HG03521 (cell line): ENCODE measurements at regions not wholly inside any gene's neighbourhood (a gene's known extent, or its start where the extent isn't known, plus 50 kb on each side); places are given as distances from the start of the nearest gene placed in this dataset.
"Not testable (repeated sequence)": the region's sequence is repeated elsewhere in the genome, so short reads cannot be mapped to it uniquely, and the experiment has no call there.

ENCODE experiments used
- ATAC-seq: cut with Tn5 transposase; IDR thresholded peaks from one replicate; pipeline ENCODE4 v1.9.1; 2021; ENCODE audit warnings: mild to moderate bottlenecking, moderate library complexity; ENCODE audit not compliant: unreplicated experiment

- ATAC-seq, result no peak
These were observed 111.7 kb downstream of the RTP5 start for GRCh38 chr2:241981076-241981700.

DNA sequence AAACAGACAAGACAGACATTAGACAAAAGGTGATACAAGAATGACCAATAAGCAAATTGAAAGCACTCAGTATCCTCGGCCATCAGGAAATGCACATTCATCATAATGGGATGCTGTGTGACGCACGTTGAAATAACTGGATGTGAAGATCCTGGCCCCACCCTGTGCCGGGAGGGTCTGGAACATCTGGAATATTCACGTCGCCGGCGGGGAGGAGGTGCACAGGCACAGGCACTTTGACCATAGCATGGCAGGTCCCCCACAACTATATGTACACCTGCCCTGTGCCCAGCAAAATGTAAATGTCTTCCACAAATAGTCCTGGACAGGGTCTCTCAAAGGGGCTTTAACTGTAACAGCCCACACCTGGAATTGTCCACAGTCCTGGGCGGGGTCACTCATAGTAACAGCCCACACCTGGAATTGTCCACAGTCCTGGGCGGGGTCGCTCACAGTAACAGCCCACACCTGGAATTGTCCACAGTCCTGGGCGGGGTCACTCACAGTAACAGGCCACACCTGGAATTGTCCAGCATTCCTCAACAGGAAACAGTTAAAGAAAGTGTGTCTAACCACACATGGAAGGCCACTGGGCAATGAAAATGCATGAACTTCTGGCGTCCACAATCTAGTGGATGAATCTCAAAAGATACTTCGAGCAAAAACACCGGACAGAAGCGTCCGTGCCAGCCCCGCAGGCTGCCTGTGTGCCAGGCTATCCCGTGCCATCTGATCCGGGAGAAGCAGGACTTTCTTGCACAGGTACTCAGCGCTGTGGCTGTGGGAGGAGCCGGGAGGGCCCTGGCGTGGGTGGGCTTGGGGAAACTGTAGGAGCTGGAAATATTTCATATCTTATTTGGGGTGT is 113.4 kb downstream of the RTP5 start:
- no peak for ATAC-seq

DNA sequence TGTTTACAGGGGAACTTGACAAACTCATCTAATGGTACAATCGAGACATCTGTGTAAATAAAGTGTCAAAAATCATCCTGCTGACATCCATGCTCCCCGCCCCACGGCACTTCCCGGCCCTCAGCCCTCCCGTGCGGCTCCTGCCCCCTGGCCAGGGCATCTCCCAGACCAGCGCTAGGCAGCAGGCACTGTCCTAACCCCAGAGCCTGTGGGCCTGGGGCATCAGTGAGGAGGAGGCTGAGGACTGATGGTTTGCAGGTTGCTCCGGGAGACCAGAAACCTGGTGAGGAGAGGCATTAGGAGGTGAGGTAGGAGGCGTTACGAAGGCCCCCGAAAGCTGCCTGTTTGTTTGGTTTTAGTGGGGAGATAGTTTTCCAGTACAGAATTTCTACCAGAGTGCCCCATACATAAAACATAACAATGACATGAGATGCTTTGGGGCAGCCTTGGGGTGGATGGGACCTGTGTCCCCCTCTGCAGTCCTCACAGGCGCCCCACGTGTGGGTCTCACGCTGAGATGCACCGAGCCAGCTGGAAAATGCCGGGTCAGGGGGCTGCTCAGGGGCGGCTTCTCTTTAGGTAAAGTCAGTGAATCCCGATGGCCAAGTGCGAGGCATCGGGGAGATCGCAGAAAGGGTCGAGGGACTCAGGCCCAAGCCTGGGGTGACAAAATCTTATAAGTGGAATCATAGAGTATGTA is 114.2 kb downstream of the RTP5 start:
- no peak for ATAC-seq

GRCh38 chr2:241984271-241984655 is 114.7 kb downstream of the RTP5 start:
- ATAC-seq, result no peak

DNA sequence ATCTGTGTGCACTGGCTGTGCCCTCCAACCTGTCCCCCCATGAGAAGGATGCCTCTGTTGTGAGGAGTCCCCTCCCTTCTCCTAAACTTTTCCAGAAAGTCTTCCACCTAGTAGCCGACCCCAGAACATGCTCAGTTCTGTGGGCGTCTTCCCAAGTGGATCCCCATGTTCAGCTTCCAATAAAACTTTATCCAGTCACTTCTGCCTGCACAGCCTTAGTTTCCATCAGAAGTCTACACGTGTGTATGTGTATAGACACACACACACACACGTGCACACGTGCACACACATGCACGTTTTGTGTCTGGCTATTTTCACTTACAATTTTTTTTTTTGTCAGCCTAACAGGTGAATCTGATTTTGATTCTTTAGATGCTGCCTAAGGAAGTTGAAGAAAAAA is 115.1 kb downstream of the RTP5 start:
- no peak for ATAC-seq

DNA sequence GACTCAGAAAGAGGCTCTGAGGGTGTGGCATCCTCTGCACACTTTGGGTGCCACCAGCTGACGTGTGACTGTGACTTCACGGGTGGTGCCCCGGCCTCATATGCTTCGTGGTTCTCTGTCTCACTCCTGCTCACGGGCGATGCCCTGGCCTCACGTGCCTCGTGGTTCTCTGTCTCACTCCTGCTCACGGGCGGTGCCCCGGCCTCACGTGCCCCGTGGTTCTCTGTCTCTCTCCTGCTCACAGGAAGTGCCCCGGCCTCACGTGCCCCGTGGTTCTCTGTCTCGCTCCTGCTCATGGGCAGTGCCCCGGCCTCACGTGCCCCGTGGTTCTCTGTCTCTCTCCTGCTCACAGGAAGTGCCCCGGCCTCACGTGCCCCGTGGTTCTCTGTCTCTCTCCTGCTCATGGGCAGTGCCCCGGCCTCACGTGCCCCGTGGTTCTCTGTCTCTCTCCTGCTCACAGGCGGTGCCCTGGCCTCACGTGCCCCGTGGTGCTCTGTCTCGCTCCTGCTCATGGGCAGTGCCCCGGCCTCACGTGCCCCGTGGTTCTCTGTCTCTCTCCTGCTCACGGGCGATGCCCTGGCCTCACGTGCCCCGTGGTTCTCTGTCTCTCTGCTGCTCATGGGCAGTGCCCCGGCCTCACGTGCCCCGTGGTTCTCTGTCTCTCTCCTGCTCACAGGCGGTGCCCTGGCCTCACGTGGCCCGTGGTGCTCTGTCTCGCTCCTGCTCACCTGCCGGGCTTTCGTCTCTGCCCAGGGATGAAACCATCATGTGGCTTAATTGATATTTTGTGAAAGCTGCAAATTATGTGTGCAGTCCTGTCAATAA is 115.8 kb downstream of the RTP5 start:
- not testable (repeated sequence) for ATAC-seq

- ATAC-seq, result no peak
These were observed 116.4 kb downstream of the RTP5 start for GRCh38 chr2:241985986-241986329.

DNA sequence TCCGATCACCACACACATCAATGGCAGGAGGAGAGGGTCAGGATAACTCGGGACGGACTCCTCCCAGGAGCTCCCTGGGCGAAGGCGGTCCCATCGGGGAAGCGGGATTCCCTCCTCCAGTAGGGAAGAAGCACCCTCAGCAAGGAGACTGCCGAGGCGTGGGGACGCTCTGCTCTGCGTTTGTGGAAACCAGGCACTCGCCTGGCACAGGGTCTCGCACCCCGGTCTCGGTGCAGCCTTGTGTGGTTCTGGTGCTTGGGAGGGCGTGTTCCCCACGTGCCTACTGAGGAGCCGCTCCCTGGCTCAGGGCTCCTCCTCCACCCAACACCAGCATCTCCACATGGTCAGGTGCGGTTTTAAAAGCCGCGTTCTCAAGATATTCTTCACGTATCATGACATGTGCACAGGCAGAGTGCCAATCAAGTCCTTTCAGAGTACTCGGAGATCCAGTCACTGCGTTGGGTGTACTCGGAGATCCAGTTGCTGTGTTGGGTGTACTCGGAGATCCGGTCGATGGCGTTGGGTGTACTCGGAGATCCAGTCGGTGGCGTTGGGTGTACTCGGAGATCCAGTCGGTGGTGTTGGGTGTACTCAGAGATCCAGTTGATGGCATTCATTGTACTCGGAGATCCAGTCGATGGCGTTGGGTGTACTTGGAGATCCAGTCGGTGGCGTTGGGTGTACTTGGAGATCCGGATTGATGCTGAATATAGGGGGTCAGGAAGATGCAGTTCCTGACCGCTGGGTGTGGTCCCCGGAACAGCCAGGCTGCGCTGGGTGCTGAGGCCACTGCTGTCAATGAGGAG is 117.5 kb downstream of the RTP5 start:
- ATAC-seq, result no peak

DNA sequence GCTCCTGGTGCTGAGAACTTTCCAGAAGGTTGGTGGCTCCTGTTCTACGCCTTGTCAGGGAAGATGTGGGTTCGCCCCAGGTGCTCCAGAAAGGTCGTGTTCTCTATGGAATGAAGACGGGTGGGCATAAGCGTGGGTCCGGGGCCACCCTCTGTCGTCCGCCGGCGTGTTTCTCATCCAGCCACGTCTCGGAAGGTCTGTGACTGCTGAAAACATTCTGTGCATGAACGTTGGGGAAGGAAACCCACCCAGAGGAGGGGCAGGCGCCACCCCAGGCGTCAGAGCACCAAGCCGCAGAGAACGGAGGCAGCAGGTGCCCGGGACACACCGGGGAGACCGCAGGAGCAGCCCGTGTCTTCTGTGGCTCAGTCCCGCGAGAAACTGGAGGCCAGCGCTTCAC is 118.2 kb downstream of the RTP5 start:
- no peak for ATAC-seq

DNA sequence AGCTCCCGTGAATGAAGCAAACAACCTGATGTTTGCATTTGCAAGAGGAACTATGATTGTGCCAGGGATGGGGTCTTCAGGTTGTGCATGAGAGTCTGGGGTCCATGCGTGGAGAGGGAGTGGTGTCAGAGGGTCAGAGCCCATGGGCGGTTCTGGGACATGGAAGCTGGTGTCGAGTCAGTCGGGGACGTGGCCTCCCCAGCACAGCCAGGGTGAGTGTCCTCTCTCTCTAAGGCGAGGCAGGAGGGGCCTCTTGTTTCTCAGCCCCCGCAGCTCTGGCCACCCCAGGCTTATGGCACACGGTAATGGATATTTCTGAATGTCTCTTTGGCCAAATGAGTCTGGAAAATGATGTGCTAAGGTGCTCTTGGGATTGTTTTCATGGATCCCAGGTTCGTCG is 118.6 kb downstream of the RTP5 start:
- no peak for ATAC-seq

DNA sequence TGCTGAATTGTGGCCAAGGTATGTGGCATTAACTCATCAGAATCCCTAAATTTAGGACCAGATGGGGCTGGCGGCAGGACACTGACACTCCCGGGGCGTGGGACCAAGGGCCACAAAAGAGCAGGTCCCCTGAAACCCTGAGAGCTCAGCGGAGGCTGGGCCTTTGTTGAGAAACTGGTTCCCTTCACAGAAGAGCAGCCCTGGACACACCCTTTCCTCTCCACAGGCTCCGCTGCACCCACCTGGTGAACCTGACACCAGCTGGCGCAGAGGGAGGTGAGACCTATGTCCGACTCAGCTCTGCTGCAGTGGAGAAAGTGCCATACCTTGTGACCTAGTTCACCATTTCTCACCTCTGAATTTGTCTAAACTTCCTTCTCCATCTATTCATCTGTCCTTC is 119.5 kb downstream of the RTP5 start:
- no peak for ATAC-seq

- no peak for ATAC-seq
These were observed 120.9 kb downstream of the RTP5 start for GRCh38 chr2:241990466-241990865.

DNA sequence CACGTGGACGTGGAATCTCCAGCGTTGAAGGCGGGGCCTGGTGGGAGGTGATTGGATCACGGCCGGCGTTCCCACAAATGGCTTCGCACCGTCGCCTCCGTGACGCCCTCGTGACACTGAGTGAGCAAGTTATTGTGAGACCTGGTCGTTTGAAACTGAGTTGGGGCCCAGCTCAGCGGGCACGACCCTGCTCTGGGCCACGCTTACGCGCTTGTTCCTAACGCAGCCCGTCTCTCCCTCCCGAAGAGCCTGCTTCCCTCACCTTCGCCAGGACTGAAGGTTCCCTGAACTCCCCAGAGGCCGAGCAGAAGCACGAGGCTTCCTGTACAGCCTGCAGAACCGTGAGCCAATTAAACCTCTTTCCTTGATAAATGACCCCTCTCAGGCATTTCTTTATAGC is 121.8 kb downstream of the RTP5 start:
- no peak for ATAC-seq

GRCh38 chr2:241992753-241993152 is 123.2 kb downstream of the RTP5 start:
- no peak for ATAC-seq

DNA sequence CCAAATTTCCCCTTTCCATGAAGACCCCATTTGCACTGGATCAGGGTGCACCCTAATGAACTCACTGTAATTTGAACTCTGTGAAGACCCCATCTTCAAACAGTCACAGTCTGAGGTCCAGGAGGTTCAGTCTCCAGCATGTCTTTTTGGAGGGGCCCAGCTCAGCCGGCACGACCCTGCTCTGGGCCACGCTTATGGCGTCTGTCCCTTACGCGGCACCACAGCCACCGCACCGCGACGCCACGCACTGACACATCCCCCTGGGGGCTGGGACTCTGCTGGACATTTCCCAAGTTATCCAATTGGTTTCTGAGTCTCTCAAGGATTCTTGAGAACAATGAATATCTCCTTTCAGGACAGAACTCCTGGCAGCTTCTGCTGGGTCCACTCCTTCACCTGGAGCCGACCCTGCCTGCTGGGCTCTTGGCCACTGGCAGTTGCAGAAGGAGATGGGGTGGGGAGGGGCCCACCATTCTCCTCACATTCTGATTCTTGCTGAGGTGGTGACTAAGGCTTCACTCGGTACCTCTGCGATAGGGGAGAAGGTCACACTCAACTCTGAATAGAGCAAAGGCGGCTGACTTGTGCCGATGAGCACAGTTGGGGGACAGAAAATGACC is 124.0 kb downstream of the RTP5 start:
- ATAC-seq, result no peak

DNA sequence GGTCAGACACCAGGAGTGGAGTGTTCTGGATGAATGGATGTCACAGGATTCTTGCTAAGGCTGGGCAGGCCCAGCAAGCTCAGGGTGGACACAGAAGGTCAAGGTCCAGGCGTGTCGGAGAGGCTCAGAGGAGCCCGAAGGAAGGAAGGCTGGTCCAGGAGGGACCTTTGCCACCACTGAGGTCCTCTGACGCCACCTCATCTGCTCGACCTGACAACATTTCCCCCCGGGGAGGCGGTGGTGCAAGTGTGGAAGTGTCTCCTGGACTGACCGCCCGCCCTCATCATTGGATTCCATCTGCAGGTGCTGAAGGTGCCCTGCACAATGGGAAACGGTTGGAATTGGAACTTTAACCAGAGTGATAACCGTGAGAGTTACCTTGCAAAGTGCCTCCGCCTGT is 124.6 kb downstream of the RTP5 start:
- ATAC-seq, result no peak

- ATAC-seq, result no peak
These were observed 125.2 kb downstream of the RTP5 start for GRCh38 chr2:241994556-241995213.

DNA sequence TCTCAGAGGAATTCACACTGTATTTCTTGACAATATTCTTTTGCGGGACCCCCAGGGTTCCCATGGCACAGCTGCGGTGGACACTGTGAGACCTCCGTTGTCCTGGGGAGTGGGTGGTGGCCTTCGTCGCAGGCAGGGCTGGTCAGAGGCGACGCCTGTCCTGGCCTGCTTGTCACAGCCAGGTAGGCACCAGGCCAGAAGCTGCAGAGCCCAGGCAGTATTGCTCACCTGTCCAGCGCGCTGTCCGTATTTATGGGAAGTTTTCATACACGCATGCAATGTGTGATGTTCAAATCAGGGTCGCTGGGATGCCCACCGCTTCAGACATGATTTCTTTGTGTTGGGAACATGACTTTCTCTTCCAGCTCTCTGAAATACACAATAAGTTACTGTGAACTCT is 126.6 kb downstream of the RTP5 start:
- ATAC-seq, result no peak

DNA sequence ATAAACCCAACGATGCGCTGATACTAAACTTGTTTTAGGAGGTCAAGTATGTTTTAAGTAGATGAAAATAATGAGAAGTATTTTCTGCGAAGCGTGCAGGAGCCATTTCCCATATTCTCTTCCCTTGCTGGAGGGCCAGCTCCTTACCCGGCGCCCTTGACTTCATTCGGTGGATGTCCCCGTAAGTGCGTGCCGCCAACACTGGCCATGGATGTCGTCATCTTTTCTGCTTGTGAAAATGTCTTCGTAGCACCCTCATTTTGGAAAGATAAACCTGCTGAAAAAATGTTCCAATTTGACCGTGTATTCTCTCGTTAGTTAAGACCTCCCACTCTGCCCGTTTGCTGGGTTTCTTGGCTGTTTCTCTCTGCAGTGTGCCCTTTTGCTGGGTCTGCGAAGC is 127.5 kb downstream of the RTP5 start:
- no peak for ATAC-seq
